Bronchial epithelial cell (primary cell): ENCODE measurements at regions not wholly inside any gene's neighbourhood (a gene's known extent, or its start where the extent isn't known, plus 50 kb on each side); places are given as distances from the start of the nearest gene placed in this dataset.
"Not testable (repeated sequence)": the region's sequence is repeated elsewhere in the genome, so short reads cannot be mapped to it uniquely, and the experiment has no call there.

Experiments used
- DNase-seq: peaks from one replicate; pipeline ENCODE4 v3.0.0-alpha.2; 2010; ENCODE audit warnings: low read depth
- FAIRE-seq: peaks from 2 replicates; lab custom pipeline; 2011; peaks lifted over from hg19 to GRCh38; lab: Jason Lieb, UNC
- H3K27me3 ChIP-seq: 2 replicates; pipeline ENCODE4 v1.5.1; 2011; ENCODE audit warnings: low read length; ENCODE audit not compliant: control insufficient read depth, insufficient read depth
- H3K36me3 ChIP-seq: 2 replicates; pipeline ENCODE4 v1.5.1; 2011; ENCODE audit warnings: low read length; ENCODE audit not compliant: control insufficient read depth, insufficient read depth
- H3K4me3 ChIP-seq: 2 replicates; pipeline ENCODE4 v1.5.1; 2011; ENCODE audit warnings: mild to moderate bottlenecking, low read depth, low read length, control low read depth
- CTCF ChIP-seq: IDR thresholded peaks from 2 replicates; pipeline ENCODE4 v1.5.1; 2011; ENCODE audit warnings: mild to moderate bottlenecking, moderate library complexity, low read length, control low read depth, inconsistent platforms; ENCODE audit not compliant: insufficient read depth, severe bottlenecking

GRCh38 chr5:52277101-52277500, 510.6 kb upstream of the ITGA1 start:
- Histone ChIP-seq H3K36me3 (no peaks in the 10 kb centered on the region), H3K4me3 (no peak overlapping the region), H3K27me3 (no peaks in the 10 kb centered on the region)
- TF ChIP-seq CTCF: no peak
- no peak for FAIRE-seq
- DNase-seq: no peak

- no peak for FAIRE-seq
- no peak overlapping the region for H3K4me3 ChIP-seq
- no peak for TF ChIP-seq CTCF
- DNase-seq: no peak
- H3K27me3 ChIP-seq: no peaks in the 10 kb centered on the region
- no peaks in the 10 kb centered on the region for H3K36me3 ChIP-seq
Measured at GRCh38 chr5:52282647-52283046, 505.1 kb upstream of the ITGA1 start.

- FAIRE-seq: no peak
- peak; percentile 38 for DNase-seq
- TF ChIP-seq CTCF: no peak
- Histone ChIP-seq H3K4me3 (no peak overlapping the region), H3K36me3 (no peaks in the 10 kb centered on the region), H3K27me3 (no peaks in the 10 kb centered on the region)
Measured at GRCh38 chr5:52283221-52283620, 504.5 kb upstream of the ITGA1 start.

- FAIRE-seq (no peak), DNase-seq (no peak)
- TF ChIP-seq CTCF: no peak
- Histone ChIP-seq H3K36me3 (no peaks in the 10 kb centered on the region), H3K27me3 (no peaks in the 10 kb centered on the region), H3K4me3 (no peak overlapping the region)
Measured at GRCh38 chr5:52300703-52301372, 486.9 kb upstream of the ITGA1 start.

GRCh38 chr5:52304816-52305215, 482.9 kb upstream of the ITGA1 start:
- H3K4me3 ChIP-seq, DNase-seq, FAIRE-seq: not testable (repeated sequence)

GRCh38 chr5:52328220-52328806, 459.4 kb upstream of the ITGA1 start:
- Histone ChIP-seq H3K36me3 (no peaks in the 10 kb centered on the region), H3K4me3 (no peak overlapping the region), H3K27me3 (no peaks in the 10 kb centered on the region)
- DNase-seq: peak; percentile 31
- TF ChIP-seq CTCF: no peak
- FAIRE-seq: no peak

More at GRCh38 chr5:52304816-52305215, 482.9 kb upstream of the ITGA1 start:
- not testable (repeated sequence) for H3K36me3 ChIP-seq, H3K27me3 ChIP-seq
